ENCODE measurements at regions not wholly inside any gene's neighbourhood (a gene's known extent, or its start where the extent isn't known, plus 50 kb on each side); places are given as distances from the start of the nearest gene placed in this dataset.

GRCh38 chr6:170148709-170149470 lies 142.0 kb downstream of the DLL1 start:
- TF ChIP-seq FOXP2 (optimal IDR thresholded peaks at IDR 0.05; ENCODE audit: borderline replicate concordance, extremely low read depth, extremely low read length, insufficient read depth): no peak
- no peak for TF ChIP-seq SIN3A (IDR thresholded peaks at IDR 0.05; ENCODE audit: borderline replicate concordance, insufficient read depth, low read length)
- TF ChIP-seq REST (IDR thresholded peaks at IDR 0.05; ENCODE audit: insufficient read depth in 1 of 2, low read depth in 2 of 2, low read length in 2 of 2): no peak
- TF ChIP-seq POLR2AphosphoS5 (IDR thresholded peaks at IDR 0.05; ENCODE audit: low read depth, low read length): no peak
- TF ChIP-seq TAF1 (IDR thresholded peaks at IDR 0.05; ENCODE audit: borderline replicate concordance, insufficient read depth, low read length): no peak

GRCh38 chr6:170147832-170148708 lies 142.8 kb downstream of the DLL1 start:
- TF ChIP-seq SIN3A (IDR thresholded peaks at IDR 0.05; ENCODE audit: borderline replicate concordance, insufficient read depth, low read length): no peak
- TF ChIP-seq REST (IDR thresholded peaks at IDR 0.05; ENCODE audit: insufficient read depth in 1 of 2, low read depth in 2 of 2, low read length in 2 of 2): no peak
- TF ChIP-seq FOXP2 (optimal IDR thresholded peaks at IDR 0.05; ENCODE audit: borderline replicate concordance, extremely low read depth, extremely low read length, insufficient read depth): no peak
- TF ChIP-seq POLR2AphosphoS5 (IDR thresholded peaks at IDR 0.05; ENCODE audit: low read depth, low read length): no peak
- TF ChIP-seq TAF1 (IDR thresholded peaks at IDR 0.05; ENCODE audit: borderline replicate concordance, insufficient read depth, low read length): no peak

GRCh38 chr6:170147056-170147787 lies 143.7 kb downstream of the DLL1 start:
- TF ChIP-seq SIN3A (IDR thresholded peaks at IDR 0.05; ENCODE audit: borderline replicate concordance, insufficient read depth, low read length): no peak
- TF ChIP-seq TAF1 (IDR thresholded peaks at IDR 0.05; ENCODE audit: borderline replicate concordance, insufficient read depth, low read length): no peak
- no peak for TF ChIP-seq POLR2AphosphoS5 (IDR thresholded peaks at IDR 0.05; ENCODE audit: low read depth, low read length)
- no peak for TF ChIP-seq FOXP2 (optimal IDR thresholded peaks at IDR 0.05; ENCODE audit: borderline replicate concordance, extremely low read depth, extremely low read length, insufficient read depth)
- TF ChIP-seq REST (IDR thresholded peaks at IDR 0.05; ENCODE audit: insufficient read depth in 1 of 2, low read depth in 2 of 2, low read length in 2 of 2): no peak

- TF ChIP-seq SIN3A (IDR thresholded peaks at IDR 0.05; ENCODE audit: borderline replicate concordance, insufficient read depth, low read length) (no peak), REST (IDR thresholded peaks at IDR 0.05; ENCODE audit: insufficient read depth in 1 of 2, low read depth in 2 of 2, low read length in 2 of 2) (no peak), TAF1 (IDR thresholded peaks at IDR 0.05; ENCODE audit: borderline replicate concordance, insufficient read depth, low read length) (no peak), FOXP2 (optimal IDR thresholded peaks at IDR 0.05; ENCODE audit: borderline replicate concordance, extremely low read depth, extremely low read length, insufficient read depth) (no peak), POLR2AphosphoS5 (IDR thresholded peaks at IDR 0.05; ENCODE audit: low read depth, low read length) (no peak)
These were observed 144.2 kb downstream of the DLL1 start for GRCh38 chr6:170146640-170147039.
